GM18867 (cell line): ENCODE measurements at regions not wholly inside any gene's neighbourhood (a gene's known extent, or its start where the extent isn't known, plus 50 kb on each side); places are given as distances from the start of the nearest gene placed in this dataset.

Experiments
- ATAC-seq: cut with Tn5 transposase; IDR thresholded peaks from one replicate; pipeline ENCODE4 v1.9.1; 2021; ENCODE audit warnings: mild to moderate bottlenecking, moderate library complexity; ENCODE audit not compliant: unreplicated experiment

GRCh38 chr11:120017582-120018150 is 120.2 kb downstream of the TRIM29 start:
- no peak for ATAC-seq

DNA sequence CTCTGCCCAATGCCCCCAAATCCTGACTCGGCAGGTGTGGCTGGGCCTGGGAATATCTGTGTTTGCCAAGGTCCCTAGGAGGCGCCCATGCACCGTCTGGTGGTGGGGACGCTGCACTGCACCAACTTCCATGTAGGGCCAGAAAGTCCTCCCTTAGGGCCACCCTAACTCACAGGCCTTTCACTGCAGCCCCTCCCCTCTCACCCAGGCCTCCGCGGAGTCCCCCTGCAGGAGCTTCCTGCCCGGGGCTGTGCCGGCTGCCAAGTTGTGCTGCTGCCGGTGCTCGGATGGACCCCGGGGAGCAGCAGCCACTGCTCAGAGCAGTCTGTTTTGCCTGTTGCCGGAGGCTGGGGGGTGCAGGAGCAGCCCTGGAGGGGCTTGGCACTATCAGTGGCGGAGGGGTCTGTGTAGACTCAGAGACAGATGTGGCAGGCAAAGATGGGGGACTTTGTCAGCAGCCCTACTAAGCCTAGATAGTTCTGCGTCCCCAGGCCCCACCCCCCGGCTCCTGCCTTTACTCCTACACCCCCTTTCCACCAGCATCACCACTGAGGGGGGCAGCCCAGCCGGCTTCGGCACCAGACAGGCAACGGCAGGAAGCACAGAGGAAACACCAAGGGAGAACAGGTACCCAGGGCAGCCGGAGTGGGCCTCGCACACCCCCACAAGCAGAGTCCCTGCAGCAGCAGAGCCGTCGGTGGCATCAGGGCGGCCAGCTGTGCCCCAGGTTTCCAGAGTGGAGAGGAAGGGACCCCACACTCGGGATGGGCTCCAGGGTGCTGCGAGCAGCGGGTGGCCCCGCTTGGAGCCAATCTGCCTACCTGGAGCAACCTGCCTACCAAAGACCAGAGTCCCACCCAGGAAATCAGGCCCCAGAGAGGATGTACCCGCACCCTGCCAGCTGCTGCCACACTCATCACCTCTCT is 124.3 kb downstream of the TRIM29 start:
- no peak for ATAC-seq

GRCh38 chr11:120012245-120012644 is 125.7 kb downstream of the TRIM29 start:
- no peak for ATAC-seq

DNA sequence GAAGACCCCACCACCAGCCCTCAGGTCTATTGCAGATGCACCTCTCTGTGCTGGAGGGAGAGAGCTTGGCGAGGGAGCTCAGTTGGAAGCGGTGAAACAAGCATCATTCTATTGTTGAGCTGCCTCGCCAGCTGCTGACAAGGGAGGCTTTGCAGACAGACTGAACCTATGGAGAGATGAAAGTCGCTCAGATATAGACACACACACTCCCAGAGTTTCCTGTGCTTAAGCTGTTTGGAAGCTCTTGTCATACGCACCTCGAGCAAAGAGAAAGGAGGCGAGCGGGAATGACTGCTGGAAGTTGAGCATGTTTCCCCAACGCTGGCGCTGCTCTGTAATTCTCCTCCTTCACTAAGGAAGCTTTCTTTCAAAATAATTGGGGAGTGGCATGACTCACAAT is 126.1 kb downstream of the TRIM29 start:
- no peak for ATAC-seq

- no peak for ATAC-seq
These were observed 127.1 kb downstream of the TRIM29 start for GRCh38 chr11:120010775-120011174.

DNA sequence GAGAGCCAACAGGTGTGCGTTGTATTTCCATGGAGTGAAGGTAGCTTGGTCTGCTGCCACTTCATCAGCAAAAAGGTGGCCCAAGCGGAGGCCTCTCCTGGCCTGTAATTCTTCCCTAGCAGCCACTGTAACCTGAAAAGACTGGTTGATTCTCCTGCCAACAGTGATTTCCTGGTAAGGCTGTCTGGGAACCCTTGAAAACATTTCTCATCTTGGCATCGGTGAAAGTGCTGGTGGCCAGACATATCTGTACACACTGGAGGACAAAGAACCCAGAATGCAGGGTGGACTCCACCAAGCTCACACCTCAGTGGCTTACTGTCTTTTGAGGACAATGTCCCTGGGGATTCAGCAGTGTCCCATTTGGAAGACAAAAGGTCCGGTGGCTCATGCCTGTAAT is 128.0 kb downstream of the TRIM29 start:
- no peak for ATAC-seq

- ATAC-seq: no peak
These were observed 130.8 kb downstream of the TRIM29 start for GRCh38 chr11:120007144-120007543.

DNA sequence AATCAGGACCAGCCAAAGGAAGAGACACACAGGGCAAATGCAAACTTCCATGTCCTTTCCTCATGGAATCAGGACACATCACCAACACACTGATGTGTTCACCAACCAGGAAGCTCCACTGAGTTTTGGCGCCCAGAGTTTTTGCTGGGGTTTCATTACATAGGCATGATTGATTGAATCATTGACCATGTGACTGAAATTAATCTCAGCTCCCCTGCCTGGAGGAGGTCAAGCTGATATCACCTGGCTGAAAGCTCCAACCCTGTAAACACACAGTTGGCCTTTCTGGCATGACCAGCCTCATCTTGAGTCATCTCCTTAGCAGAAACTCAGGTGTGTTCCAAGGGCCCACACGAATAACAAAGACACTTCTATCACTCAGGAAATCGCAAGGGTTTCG is 133.2 kb downstream of the TRIM29 start:
- ATAC-seq: no peak

GRCh38 chr11:120001178-120002090 is 136.5 kb downstream of the TRIM29 start:
- ATAC-seq: no peak

DNA sequence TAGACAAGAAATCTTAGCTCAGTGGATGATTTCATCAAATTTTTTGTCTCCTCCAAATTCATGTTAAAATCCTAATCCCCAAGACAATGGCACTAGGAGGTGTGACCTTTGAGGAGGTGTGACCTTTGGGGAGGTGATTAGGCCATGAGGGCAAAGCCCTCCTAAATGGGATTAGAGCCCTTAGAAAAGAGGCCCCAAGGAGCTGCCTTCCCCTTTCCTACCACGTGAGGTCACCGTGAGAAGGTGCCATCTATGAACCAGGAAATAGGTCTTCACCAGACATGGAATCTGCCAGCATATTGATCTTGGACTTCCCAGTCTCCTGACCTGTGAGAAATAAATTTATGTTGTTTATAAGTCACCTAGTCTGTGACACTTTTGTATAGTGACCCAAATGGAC is 138.7 kb downstream of the TRIM29 start:
- ATAC-seq: no peak

DNA sequence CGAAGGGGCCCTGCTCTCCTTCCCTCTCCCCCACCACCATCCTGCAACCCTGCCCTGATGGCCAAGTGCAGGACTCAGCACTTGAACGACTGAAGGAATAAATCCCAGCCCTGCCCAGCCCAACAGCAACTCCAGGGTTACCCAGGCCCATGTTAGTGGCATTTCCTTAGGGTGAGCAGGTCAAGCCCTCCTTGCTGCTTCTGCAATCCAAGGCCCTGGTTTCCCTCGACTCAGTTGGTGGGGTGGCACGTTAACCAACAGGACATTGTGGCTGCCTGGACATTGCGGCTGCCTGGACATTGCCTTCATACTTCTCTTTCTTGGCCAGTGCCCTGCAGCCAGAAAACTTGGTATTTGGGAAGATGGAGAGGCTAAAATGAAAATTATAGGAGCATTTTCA is 141.4 kb downstream of the TRIM29 start:
- ATAC-seq: no peak

GRCh38 chr11:119995730-119996491 is 142.0 kb downstream of the TRIM29 start:
- no peak for ATAC-seq

DNA sequence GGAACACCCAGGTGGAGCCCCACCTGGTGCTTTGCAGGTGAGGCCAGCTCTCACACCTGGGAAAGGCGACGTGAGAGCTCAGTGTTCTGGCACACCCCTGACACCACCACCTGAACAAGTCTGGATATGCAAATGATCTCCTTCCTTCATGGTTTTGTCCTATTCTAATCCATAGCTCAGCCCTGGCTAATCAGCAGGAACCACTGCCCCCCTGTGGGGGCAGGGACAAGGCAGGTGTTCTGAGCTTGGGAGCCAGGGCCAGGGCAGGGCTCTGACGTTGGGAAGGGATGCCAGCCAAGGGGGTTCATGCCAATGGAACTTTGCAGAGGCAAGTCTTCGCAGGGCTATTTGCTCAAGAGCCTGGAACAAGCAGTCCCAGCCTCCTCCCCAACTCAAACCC is 144.2 kb downstream of the TRIM29 start:
- ATAC-seq: no peak

- ATAC-seq: no peak
These were observed 145.5 kb downstream of the TRIM29 start for GRCh38 chr11:119992171-119993051.

DNA sequence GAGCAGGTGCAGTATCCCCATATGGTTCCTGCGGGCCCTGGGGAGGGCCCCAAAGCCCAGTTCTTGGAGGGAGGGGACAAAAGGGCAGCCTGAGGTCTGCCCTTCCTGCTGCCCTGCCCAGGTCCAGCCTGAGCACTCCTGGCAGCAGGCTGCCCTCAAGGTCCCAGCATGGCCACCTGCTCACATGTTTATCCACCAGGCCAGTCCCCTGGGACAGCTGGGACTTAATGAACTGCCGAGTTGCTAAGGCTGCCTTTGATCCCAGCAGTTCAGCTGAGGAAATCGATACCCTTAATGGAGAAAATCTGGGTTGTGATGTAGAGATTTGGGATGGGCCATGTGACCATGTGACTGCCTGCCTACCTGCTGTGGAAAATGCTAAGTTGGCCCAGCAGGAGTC is 146.2 kb downstream of the TRIM29 start:
- no peak for ATAC-seq

- no peak for ATAC-seq
These were observed 146.9 kb downstream of the TRIM29 start for GRCh38 chr11:119991022-119991404.

DNA sequence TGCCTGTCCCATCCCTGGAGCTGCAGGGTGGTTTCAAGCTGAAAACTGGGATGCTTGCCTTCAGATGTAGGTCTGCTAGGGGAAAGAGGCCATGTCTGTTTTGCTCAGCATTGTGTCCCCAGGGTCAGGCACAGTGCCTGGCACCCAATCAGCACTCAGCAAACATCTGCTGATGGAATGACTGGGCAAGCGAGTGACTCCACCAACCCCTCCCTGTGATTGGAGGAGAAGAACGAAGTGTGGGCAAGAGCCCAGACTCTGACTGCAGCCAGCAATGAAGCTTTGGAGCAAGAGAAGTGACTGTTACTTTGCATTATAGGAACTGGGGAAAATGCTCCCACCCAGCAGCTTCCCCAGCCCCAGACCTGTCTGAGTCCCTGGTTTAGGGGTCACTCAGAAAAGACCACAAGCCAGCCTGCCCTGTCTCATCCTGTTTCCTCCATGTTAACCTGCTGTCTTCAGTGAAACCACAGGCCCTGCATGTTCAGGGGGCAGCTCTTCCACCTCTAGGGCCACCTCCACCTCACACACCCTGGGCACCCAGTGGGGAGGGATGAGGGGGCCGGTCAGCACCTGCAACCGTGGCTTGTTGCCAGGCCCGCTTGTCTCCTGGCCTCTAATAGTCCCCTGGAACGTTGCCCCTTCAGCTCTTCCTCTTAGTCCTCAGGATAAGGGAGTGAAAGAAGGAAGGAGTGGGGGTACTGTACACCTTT is 147.4 kb downstream of the TRIM29 start:
- ATAC-seq: no peak

GRCh38 chr11:119989159-119989821 is 148.6 kb downstream of the TRIM29 start:
- ATAC-seq: no peak

- no peak for ATAC-seq
These were observed 152.4 kb downstream of the TRIM29 start for GRCh38 chr11:119985551-119985950.
